GM12878 (cell line): ENCODE measurements at regions not wholly inside any gene's neighbourhood (a gene's known extent, or its start where the extent isn't known, plus 50 kb on each side); places are given as distances from the start of the nearest gene placed in this dataset.

ENCODE experiments used
- BCL3 ChIP-seq: IDR thresholded peaks from 2 replicates; pipeline ENCODE4 v1.6.1; 2011; ENCODE audit warnings: borderline replicate concordance, low read depth, mild to moderate bottlenecking, moderate library complexity, low read length; ENCODE audit not compliant: insufficient read depth, poor library complexity, severe bottlenecking
- CBX3 ChIP-seq: fragments of 200-600 bp; sonication (generic); IDR thresholded peaks from 2 replicates; pipeline ENCODE4 v1.6.1; 2016; ENCODE audit warnings: low read depth, borderline replicate concordance
- CEBPB ChIP-seq, 2 experiments: fragments of 150-350 bp in 1 of 2; IDR thresholded peaks; 2 replicates each; pipeline ENCODE4 v1.6.1; 2012 to 2014; ENCODE audit warnings: low read depth in 2 of 2, low read length in 2 of 2, borderline replicate concordance in 1 of 2, inconsistent platforms in 1 of 2
- CREM ChIP-seq: IDR thresholded peaks from 2 replicates; pipeline ENCODE4 v1.6.1; 2014; ENCODE audit warnings: antibody characterized with exemption, low read depth
- EZH2 ChIP-seq: IDR thresholded peaks from 2 replicates; pipeline ENCODE4 v1.6.1; 2012; ENCODE audit warnings: low read depth, mild to moderate bottlenecking, control low read depth, inconsistent platforms, low read length, borderline replicate concordance; ENCODE audit not compliant: control insufficient read depth
- HDAC6 ChIP-seq: fragments of 200-600 bp; sonication (generic); IDR thresholded peaks from one replicate; pipeline ENCODE4 v1.8.0; 2017; ENCODE audit warnings: antibody characterized with exemption; ENCODE audit not compliant: unreplicated experiment
- JUNB ChIP-seq: IDR thresholded peaks from 2 replicates; pipeline ENCODE4 v1.6.1; 2016; ENCODE audit warnings: antibody characterized with exemption, mild to moderate bottlenecking
- NRF1 ChIP-seq: conservative IDR thresholded peaks from 2 replicates; pipeline ENCODE4 v1.6.1; 2011; ENCODE audit warnings: mild to moderate bottlenecking, low read depth, low read length, improper control_type of control experiment
- POLR2A ChIP-seq: IDR thresholded peaks from 2 replicates; pipeline ENCODE4 v1.6.1; 2011; ENCODE audit warnings: low read depth, mild to moderate bottlenecking, low read length
- POLR2AphosphoS5 ChIP-seq: IDR thresholded peaks from 2 replicates; pipeline ENCODE4 v1.6.1; 2011; ENCODE audit warnings: mild to moderate bottlenecking, low read length, inconsistent platforms
- SPI1 ChIP-seq: IDR thresholded peaks from 2 replicates; pipeline ENCODE4 v1.6.1; 2011; ENCODE audit warnings: low read depth, mild to moderate bottlenecking, low read length, moderate library complexity, borderline replicate concordance; ENCODE audit not compliant: insufficient read depth
- SRF ChIP-seq, 2 experiments: IDR thresholded peaks; 2 replicates each; pipeline ENCODE4 v1.6.1; 2011; ENCODE audit warnings: low read depth in 2 of 2, low read length in 2 of 2, mild to moderate bottlenecking in 1 of 2, moderate library complexity in 1 of 2
- TF ChIP-seq, protein P1 (sequence below), 3 experiments: IDR thresholded peaks in 2 of 3; conservative IDR thresholded peaks in 1 of 3; 2 replicates each; pipeline ENCODE4 v1.5.1; 2011; ENCODE audit warnings: low read depth in 3 of 3, low read length in 3 of 3, mild to moderate bottlenecking in 3 of 3, control low read depth in 2 of 3, moderate library complexity in 2 of 3, inconsistent platforms in 1 of 3, mixed read lengths in 1 of 3; ENCODE audit not compliant: control insufficient read depth in 2 of 3, insufficient read depth in 1 of 3; ENCODE audit errors: extremely low read depth in 1 of 3
- TF ChIP-seq, protein P2 (sequence below): IDR thresholded peaks from 2 replicates; pipeline ENCODE4 v1.6.1; 2011; ENCODE audit warnings: mild to moderate bottlenecking, low read depth, low read length, moderate library complexity; ENCODE audit not compliant: insufficient replicate concordance

DNA sequence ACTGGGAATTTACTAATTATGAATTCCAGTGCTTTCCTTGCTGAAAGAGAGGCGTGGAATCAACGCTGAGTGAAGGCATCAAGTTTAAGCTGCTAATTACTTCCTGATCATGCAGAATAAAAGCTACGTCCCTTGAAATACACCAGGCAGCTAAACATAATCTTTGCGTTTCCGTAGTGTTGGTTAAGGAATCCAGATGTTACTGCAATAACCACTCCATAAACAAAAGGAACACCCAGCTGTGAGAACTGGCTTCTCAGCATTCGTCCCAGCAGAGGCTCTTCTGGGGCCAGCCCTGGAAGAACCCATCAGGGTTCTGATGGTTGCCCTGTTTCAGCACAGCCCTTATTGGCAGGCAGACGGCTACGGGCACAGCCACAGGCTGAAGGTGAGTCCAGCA is 111.4 kb downstream of the CDH26 start:
- TF ChIP-seq HDAC6 = no peak
- no peak for TF ChIP-seq EZH2
- TF ChIP-seq, protein P1, sequence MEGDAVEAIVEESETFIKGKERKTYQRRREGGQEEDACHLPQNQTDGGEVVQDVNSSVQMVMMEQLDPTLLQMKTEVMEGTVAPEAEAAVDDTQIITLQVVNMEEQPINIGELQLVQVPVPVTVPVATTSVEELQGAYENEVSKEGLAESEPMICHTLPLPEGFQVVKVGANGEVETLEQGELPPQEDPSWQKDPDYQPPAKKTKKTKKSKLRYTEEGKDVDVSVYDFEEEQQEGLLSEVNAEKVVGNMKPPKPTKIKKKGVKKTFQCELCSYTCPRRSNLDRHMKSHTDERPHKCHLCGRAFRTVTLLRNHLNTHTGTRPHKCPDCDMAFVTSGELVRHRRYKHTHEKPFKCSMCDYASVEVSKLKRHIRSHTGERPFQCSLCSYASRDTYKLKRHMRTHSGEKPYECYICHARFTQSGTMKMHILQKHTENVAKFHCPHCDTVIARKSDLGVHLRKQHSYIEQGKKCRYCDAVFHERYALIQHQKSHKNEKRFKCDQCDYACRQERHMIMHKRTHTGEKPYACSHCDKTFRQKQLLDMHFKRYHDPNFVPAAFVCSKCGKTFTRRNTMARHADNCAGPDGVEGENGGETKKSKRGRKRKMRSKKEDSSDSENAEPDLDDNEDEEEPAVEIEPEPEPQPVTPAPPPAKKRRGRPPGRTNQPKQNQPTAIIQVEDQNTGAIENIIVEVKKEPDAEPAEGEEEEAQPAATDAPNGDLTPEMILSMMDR (IDR thresholded peaks at IDR 0.05 in 2 of 3, conservative IDR thresholded peaks at IDR 0.05 in 1 of 3; ENCODE audit: control insufficient read depth in 2 of 3, extremely low read depth in 1 of 3, insufficient read depth in 1 of 3, low read depth in 3 of 3, low read length in 3 of 3) = no peak
- TF ChIP-seq JUNB = no peak
- TF ChIP-seq SPI1 = no peak
- no peak for TF ChIP-seq BCL3
- TF ChIP-seq, protein P2, sequence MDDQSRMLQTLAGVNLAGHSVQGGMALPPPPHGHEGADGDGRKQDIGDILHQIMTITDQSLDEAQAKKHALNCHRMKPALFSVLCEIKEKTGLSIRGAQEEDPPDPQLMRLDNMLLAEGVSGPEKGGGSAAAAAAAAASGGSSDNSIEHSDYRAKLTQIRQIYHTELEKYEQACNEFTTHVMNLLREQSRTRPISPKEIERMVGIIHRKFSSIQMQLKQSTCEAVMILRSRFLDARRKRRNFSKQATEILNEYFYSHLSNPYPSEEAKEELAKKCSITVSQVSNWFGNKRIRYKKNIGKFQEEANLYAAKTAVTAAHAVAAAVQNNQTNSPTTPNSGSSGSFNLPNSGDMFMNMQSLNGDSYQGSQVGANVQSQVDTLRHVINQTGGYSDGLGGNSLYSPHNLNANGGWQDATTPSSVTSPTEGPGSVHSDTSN = no peak
- no peak for TF ChIP-seq CBX3
- no peak for TF ChIP-seq CEBPB (IDR thresholded peaks at IDR 0.05; ENCODE audit: borderline replicate concordance in 1 of 2, low read depth in 2 of 2, low read length in 2 of 2)
- TF ChIP-seq SRF (IDR thresholded peaks at IDR 0.05; ENCODE audit: low read depth in 2 of 2, low read length in 2 of 2) = no peak
- no peak for TF ChIP-seq POLR2AphosphoS5
- no peak for TF ChIP-seq POLR2A
- no peak for TF ChIP-seq CREM
- TF ChIP-seq NRF1 = no peak
